Erythroblast (primary cell): ENCODE measurements at regions not wholly inside any gene's neighbourhood (a gene's known extent, or its start where the extent isn't known, plus 50 kb on each side); places are given as distances from the start of the nearest gene placed in this dataset.
"Not testable (repeated sequence)": the region's sequence is repeated elsewhere in the genome, so short reads cannot be mapped to it uniquely, and the experiment has no call there.

Experiments
- DNase-seq, 2 experiments: peaks; one replicate each; lab custom pipeline; 2025; lab: John Stamatoyannopoulos, UW
- GATA1 ChIP-seq: IDR thresholded peaks from 2 replicates; pipeline ENCODE4 v1.6.1; 2011; ENCODE audit warnings: low read depth, mild to moderate bottlenecking, control low read depth, low read length, moderate library complexity
- POLR2A ChIP-seq: IDR thresholded peaks from 2 replicates; pipeline ENCODE4 v1.6.1; 2011; ENCODE audit warnings: mild to moderate bottlenecking, low read length

- DNase-seq: no peak
- TF ChIP-seq POLR2A (no peak), GATA1 (no peak)
Observed at GRCh38 chr17:54180950-54181349, 358.2 kb downstream of the KIF2B start.

GRCh38 chr17:54191261-54191660, 368.5 kb downstream of the KIF2B start:
- no peak for DNase-seq
- TF ChIP-seq POLR2A (no peak), GATA1 (no peak)

- TF ChIP-seq POLR2A: no peak
- TF ChIP-seq GATA1: no peak
Observed at GRCh38 chr17:54194268-54194667, 371.5 kb downstream of the KIF2B start.

GRCh38 chr17:54196751-54197150, 374.0 kb downstream of the KIF2B start:
- no peak for DNase-seq
- no peak for TF ChIP-seq GATA1
- TF ChIP-seq POLR2A: no peak

More at GRCh38 chr17:54194268-54194667, 371.5 kb downstream of the KIF2B start:
- no peak for DNase-seq

- DNase-seq: not testable (repeated sequence)
Observed at GRCh38 chr17:54201380-54201779, 378.7 kb downstream of the KIF2B start.

DNA sequence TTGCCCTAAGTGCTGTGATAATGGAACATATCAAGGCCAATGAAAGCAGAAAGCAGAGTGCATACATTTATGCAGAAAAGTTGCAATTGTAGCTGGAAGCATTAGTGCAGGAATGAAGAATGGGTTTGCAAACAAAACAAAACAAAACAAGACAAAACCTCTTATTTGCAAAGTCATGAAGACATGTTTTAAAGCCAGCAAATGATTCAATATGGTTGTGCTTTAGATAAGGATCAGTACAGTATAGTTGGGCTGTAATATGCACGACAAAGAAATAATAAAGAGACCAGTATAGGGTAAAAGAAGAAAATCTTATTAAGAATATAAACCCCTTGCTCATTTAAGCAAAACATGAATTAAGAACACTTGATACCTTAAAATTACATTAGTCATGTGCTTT, 398.1 kb downstream of the KIF2B start:
- no peak for DNase-seq
- TF ChIP-seq POLR2A (no peak), GATA1 (no peak)

GRCh38 chr17:54221499-54221898, 398.8 kb downstream of the KIF2B start:
- DNase-seq: no peak
- TF ChIP-seq POLR2A: no peak
- TF ChIP-seq GATA1: no peak

GRCh38 chr17:54235571-54235970, 412.8 kb downstream of the KIF2B start:
- TF ChIP-seq GATA1: no peak
- TF ChIP-seq POLR2A: no peak
- DNase-seq: no peak

DNA sequence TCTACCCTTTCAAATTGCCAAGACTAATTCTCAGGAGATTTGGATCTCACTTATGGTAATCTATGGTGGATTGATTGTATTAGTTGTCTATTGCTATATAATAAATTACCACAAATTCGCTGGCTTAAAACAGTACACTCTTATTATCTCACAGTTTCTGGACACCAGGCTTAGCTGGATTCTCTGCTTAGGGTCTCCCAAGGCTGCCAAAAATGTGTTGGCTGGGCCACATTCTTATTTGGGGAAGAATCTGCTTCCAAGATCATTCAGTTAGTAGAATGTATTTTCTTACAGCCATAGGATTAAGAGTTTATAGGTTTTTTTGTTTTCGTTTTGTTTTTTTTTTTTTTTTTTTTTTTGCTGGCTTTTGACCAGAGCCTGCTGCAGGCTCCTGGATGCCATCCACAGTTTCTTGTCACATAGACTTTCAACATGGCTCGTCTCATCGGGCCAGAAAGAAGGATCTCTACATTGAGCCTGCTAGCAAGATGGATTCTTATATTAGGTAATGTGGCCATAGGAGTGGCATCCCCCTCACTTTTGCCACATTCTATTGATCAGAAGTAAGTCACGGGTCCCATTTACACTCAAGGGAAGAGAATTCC, 415.3 kb downstream of the KIF2B start:
- TF ChIP-seq POLR2A: no peak
- TF ChIP-seq GATA1: no peak

GRCh38 chr17:54239291-54239690, 416.6 kb downstream of the KIF2B start:
- no peak for DNase-seq
- no peak for TF ChIP-seq POLR2A
- TF ChIP-seq GATA1: no peak

More for the DNA sequence above, 415.3 kb downstream of the KIF2B start:
- DNase-seq: no peak

DNA sequence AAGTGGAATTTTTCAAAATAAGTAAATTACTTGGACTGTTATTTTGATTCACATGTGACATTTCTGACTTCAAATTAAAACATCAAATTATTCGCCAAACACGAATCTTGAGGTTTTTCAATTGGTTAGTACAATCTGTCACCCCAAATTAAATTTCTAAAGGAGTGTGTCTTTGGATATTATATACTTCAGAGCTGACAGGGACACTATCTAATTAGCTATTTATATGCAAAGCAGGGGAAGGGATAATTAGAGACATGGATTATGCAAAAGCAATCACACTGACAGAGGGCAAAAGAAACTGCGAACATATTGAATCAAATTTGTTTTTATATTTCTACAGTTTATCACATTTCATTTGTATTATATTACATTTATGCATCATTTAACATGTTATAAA, 433.0 kb downstream of the KIF2B start:
- no peak for DNase-seq
- no peak for TF ChIP-seq GATA1
- TF ChIP-seq POLR2A: no peak

DNA sequence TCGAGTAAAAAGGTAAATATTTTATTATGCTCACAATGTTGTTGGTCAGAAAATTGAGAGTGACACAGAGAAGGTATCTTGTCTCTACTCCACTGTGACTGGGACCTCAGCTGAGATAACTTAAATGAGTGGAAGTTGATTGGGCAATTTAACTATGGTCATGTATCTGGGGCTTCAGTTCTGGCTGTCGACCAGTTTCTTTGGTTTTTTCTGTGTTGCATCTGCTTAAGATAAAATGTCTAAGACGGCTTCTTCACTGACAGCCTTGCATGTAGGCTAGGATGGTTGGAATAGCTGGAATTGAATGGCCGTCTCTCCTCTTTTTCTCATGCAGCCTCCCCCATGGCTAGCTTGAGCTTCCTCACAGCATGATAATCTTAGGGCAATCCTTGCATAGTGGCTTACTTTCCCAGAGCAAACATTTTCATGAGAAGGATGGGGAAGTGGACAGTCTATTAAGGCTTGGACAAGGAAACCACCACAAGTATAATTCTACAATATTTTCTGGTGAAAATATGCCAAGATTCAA, 433.7 kb downstream of the KIF2B start:
- TF ChIP-seq GATA1 (no peak), POLR2A (no peak)
- no peak for DNase-seq

- no peak for DNase-seq
- TF ChIP-seq POLR2A: no peak
- no peak for TF ChIP-seq GATA1
Observed at GRCh38 chr17:54257440-54257839, 434.7 kb downstream of the KIF2B start.

GRCh38 chr17:54259476-54259875, 436.7 kb downstream of the KIF2B start:
- no peak for TF ChIP-seq POLR2A
- TF ChIP-seq GATA1: no peak
- DNase-seq: no peak

- DNase-seq: no peak
- no peak for TF ChIP-seq GATA1
- TF ChIP-seq POLR2A: no peak
Observed at GRCh38 chr17:54261465-54261864, 438.7 kb downstream of the KIF2B start.
